ENCODE measurements at regions not wholly inside any gene's neighbourhood (a gene's known extent, or its start where the extent isn't known, plus 50 kb on each side); places are given as distances from the start of the nearest gene placed in this dataset.

GRCh38 chr2:150023044-150023443, 435.5 kb upstream of the MMADHC start:
- no peak overlapping the region for H3K4me3 ChIP-seq
- intact Hi-C loops (cut with DNase I), result no loop called here
- 88 to 94% (median 91%) methylated on average over 3 of the region's 3 CpGs for WGBS, 3 donors
- no peaks in the 10 kb centered on the region for H3K36me3 ChIP-seq
- TF ChIP-seq EP300 (IDR thresholded peaks at IDR 0.05) (no peak), POLR2A (IDR thresholded peaks at IDR 0.05) (no peak), CTCF (IDR thresholded peaks at IDR 0.05) (no peak)
- H3K9me3 ChIP-seq, result no peaks in the 10 kb centered on the region
- no peak for DNase-seq
- no peak overlapping the region for H3K27ac ChIP-seq
- no peaks in the 10 kb centered on the region for H3K4me1 ChIP-seq (ENCODE audit: insufficient read depth)
- no peaks in the 10 kb centered on the region for H3K27me3 ChIP-seq

- intact Hi-C loops (cut with DNase I), result no loop called here
- H3K9me3 ChIP-seq, result no peaks in the 10 kb centered on the region
- H3K4me1 ChIP-seq (ENCODE audit: insufficient read depth), result no peaks in the 10 kb centered on the region
Measured at GRCh38 chr2:150020937-150021673, 433.5 kb upstream of the MMADHC start.

GRCh38 chr2:150020221-150020620, 432.6 kb upstream of the MMADHC start:
- H3K4me3 ChIP-seq, result no peak overlapping the region
- TF ChIP-seq EP300 (IDR thresholded peaks at IDR 0.05), result no peak
- no peak for TF ChIP-seq CTCF (IDR thresholded peaks at IDR 0.05)
- TF ChIP-seq POLR2A (IDR thresholded peaks at IDR 0.05), result no peak
- H3K9me3 ChIP-seq, result no peaks in the 10 kb centered on the region
- H3K36me3 ChIP-seq, result no peaks in the 10 kb centered on the region
- no peak overlapping the region for H3K27ac ChIP-seq
- no peak for DNase-seq
- H3K27me3 ChIP-seq, result no peaks in the 10 kb centered on the region
- WGBS, 3 donors, result 92 to 100% (median 96%) methylated on average over 1 of the region's 1 CpG
- intact Hi-C loops (cut with DNase I), result no loop called here
- no peaks in the 10 kb centered on the region for H3K4me1 ChIP-seq (ENCODE audit: insufficient read depth)

More at GRCh38 chr2:150020937-150021673, 433.5 kb upstream of the MMADHC start:
- no peaks in the 10 kb centered on the region for H3K36me3 ChIP-seq
- 59 to 64% (median 63%) methylated on average over 5 of the region's 5 CpGs for WGBS, 3 donors
- no peak for TF ChIP-seq EP300 (IDR thresholded peaks at IDR 0.05)
- no peak for TF ChIP-seq CTCF (IDR thresholded peaks at IDR 0.05)
- TF ChIP-seq POLR2A (IDR thresholded peaks at IDR 0.05), result no peak
- DNase-seq, result no peak
- no peak overlapping the region for H3K27ac ChIP-seq
- H3K4me3 ChIP-seq, result no peak overlapping the region
- H3K27me3 ChIP-seq, result no peaks in the 10 kb centered on the region

- 95 to 99% (median 97%) methylated on average over 3 of the region's 3 CpGs for WGBS, 3 donors
- no peak for DNase-seq
- Histone ChIP-seq H3K9me3 (no peaks in the 10 kb centered on the region), H3K36me3 (no peaks in the 10 kb centered on the region), H3K4me1 (ENCODE audit: insufficient read depth) (no peaks in the 10 kb centered on the region), H3K4me3 (no peak overlapping the region), H3K27me3 (no peaks in the 10 kb centered on the region), H3K27ac (no peak overlapping the region)
- TF ChIP-seq EP300 (IDR thresholded peaks at IDR 0.05) (no peak), CTCF (IDR thresholded peaks at IDR 0.05) (no peak)
- intact Hi-C loops (cut with DNase I), result no loop called here
Measured at GRCh38 chr2:150019063-150019462, 431.5 kb upstream of the MMADHC start.
